ENCODE measurements at regions not wholly inside any gene's neighbourhood (a gene's known extent, or its start where the extent isn't known, plus 50 kb on each side); places are given as distances from the start of the nearest gene placed in this dataset.

DNA sequence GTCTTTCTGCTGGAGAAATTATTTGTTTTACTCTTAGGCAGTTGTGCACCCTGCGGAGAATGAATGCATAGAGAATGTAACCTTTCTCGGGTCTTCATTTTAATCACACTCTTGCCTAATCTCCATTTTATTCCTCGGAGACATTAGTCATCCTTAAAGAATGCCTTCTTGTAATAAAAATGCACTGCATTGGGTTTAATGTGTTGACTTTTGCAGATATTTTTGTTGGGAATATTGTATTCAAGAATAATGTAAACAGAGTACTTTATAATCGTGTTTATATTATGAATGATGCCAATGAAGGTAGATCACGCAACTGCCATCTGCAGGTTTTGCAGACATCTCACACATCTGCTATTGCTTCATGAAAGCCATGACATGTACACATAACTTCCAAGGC is 1093.9 kb upstream of the CDH6 start:
- H3K27ac ChIP-seq (ENCODE audit: insufficient read depth, low read depth, low read length): no peak overlapping the region
- H3K4me1 ChIP-seq (ENCODE audit: control insufficient read depth, extremely low read depth, insufficient read depth, low read length): no peaks in the 10 kb centered on the region
- dilution Hi-C loops (cut with MboI; ENCODE audit: extremely low pct_ligation_motif_present, low sequenced_read_pairs): no loop called here
- H3K4me2 ChIP-seq (ENCODE audit: insufficient read depth, low read length): no peak overlapping the region
- ChIA-PET CTCF (no interaction called here), POLR2A (no interaction called here)
- H3K4me3 ChIP-seq (replicated peaks in 1 of 3; ENCODE audit: insufficient read depth in 1 of 3, low read depth in 1 of 3, low read length in 3 of 3): no peak overlapping the region
- no peaks in the 10 kb centered on the region for H4K20me1 ChIP-seq (replicated peaks; ENCODE audit: control insufficient read depth, extremely low read depth, insufficient read depth, low read length)
- H3K36me3 ChIP-seq (ENCODE audit: control insufficient read depth in 2 of 2, extremely low read depth in 1 of 2, insufficient read depth in 2 of 2, low read length in 2 of 2): no peaks in the 10 kb centered on the region
- no peaks in the 10 kb centered on the region for H3K27me3 ChIP-seq (ENCODE audit: control insufficient read depth in 2 of 2, insufficient read depth in 2 of 2, low read length in 2 of 2)
- DNase-seq (ENCODE audit: low read depth, low spot score): no peak
- intact Hi-C loops (cut with micrococcal nuclease): no loop called here
- no peaks in the 10 kb centered on the region for H3K9me1 ChIP-seq (replicated peaks; ENCODE audit: control insufficient read depth, extremely low read depth, insufficient read depth, low read length)
- no peak overlapping the region for H2AFZ ChIP-seq (ENCODE audit: low read depth, low read length)
- no peak overlapping the region for H3K9ac ChIP-seq (replicated peaks; ENCODE audit: extremely low read depth, insufficient read depth, low read length)
- H3K79me2 ChIP-seq (ENCODE audit: control insufficient read depth, insufficient read depth, low read length): no peaks in the 10 kb centered on the region
- no peak for TF ChIP-seq GATA2 (IDR thresholded peaks at IDR 0.05; ENCODE audit: insufficient read depth, insufficient read length, low read depth, low read length)
- TF ChIP-seq, protein P1, sequence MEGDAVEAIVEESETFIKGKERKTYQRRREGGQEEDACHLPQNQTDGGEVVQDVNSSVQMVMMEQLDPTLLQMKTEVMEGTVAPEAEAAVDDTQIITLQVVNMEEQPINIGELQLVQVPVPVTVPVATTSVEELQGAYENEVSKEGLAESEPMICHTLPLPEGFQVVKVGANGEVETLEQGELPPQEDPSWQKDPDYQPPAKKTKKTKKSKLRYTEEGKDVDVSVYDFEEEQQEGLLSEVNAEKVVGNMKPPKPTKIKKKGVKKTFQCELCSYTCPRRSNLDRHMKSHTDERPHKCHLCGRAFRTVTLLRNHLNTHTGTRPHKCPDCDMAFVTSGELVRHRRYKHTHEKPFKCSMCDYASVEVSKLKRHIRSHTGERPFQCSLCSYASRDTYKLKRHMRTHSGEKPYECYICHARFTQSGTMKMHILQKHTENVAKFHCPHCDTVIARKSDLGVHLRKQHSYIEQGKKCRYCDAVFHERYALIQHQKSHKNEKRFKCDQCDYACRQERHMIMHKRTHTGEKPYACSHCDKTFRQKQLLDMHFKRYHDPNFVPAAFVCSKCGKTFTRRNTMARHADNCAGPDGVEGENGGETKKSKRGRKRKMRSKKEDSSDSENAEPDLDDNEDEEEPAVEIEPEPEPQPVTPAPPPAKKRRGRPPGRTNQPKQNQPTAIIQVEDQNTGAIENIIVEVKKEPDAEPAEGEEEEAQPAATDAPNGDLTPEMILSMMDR (IDR thresholded peaks at IDR 0.05; ENCODE audit: extremely low read depth in 1 of 2, insufficient read depth in 1 of 2, low read depth in 1 of 2, low read length in 2 of 2): no peak
- no peak for TF ChIP-seq POLR2A (IDR thresholded peaks at IDR 0.05; ENCODE audit: low read depth, low read length)
- no peak for TF ChIP-seq POLR2AphosphoS5 (IDR thresholded peaks at IDR 0.05; ENCODE audit: insufficient read depth, low read depth, low read length)
- no peak for TF ChIP-seq FOS (IDR thresholded peaks at IDR 0.05; ENCODE audit: borderline replicate concordance, insufficient read depth, low read length)
- no peak for TF ChIP-seq MYC (IDR thresholded peaks at IDR 0.05; ENCODE audit: low read depth, low read length)
- no peak for TF ChIP-seq JUN (IDR thresholded peaks at IDR 0.05; ENCODE audit: borderline replicate concordance, insufficient read depth, insufficient read length, low read depth)
- TF ChIP-seq, protein P2, sequence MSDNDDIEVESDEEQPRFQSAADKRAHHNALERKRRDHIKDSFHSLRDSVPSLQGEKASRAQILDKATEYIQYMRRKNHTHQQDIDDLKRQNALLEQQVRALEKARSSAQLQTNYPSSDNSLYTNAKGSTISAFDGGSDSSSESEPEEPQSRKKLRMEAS (IDR thresholded peaks at IDR 0.05; ENCODE audit: insufficient read depth, insufficient read length): no peak
- no peak for TF ChIP-seq EZH2 (IDR thresholded peaks at IDR 0.05; ENCODE audit: borderline replicate concordance, low read depth, low read length, severe bottlenecking)
- FAIRE-seq: no peak
- peaks cover 2% of the 10 kb centered on the region for H3K9me3 ChIP-seq (replicated peaks; ENCODE audit: control insufficient read depth, insufficient read depth, low read length)
- no TSS peak for BruUV-seq (replicated peaks)

All from endothelial cell of umbilical vein (primary cell).